Stimulated activated CD4-positive, alpha-beta T cell treated with anti-CD3 and anti-CD28 coated beads, Interleukin-1b, Interleukin-23, amount 100 ng/mL, for 24 hours (primary cell): ENCODE measurements at regions not wholly inside any gene's neighbourhood (a gene's known extent, or its start where the extent isn't known, plus 50 kb on each side); places are given as distances from the start of the nearest gene placed in this dataset.

ENCODE experiments used
- DNase-seq, 4 experiments: peaks; one replicate each; pipeline ENCODE4 v3.0.0-alpha.2; 2020; ENCODE audit warnings: low read depth in 4 of 4, low spot score in 1 of 4

DNA sequence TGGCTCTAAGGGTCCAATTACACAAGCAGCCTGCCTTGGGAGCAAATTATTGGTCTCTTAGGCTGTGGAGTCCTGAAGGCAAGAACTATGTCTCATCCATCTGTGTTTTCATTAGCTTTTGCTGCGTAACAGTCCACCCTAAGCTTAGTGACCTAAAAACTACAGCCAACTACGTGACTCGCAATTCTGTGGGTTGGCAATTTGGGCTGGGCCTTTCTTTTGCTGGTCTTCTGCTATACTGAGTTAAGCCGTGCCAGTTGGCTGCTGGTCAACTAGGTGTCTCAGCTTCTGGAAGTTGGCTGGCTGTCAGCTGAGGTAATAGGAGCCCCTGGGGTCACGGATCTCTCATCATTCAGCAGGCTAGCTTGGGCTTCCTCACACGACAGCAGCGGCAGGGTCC is 205.6 kb upstream of the S100G start:
- no peak for DNase-seq

DNA sequence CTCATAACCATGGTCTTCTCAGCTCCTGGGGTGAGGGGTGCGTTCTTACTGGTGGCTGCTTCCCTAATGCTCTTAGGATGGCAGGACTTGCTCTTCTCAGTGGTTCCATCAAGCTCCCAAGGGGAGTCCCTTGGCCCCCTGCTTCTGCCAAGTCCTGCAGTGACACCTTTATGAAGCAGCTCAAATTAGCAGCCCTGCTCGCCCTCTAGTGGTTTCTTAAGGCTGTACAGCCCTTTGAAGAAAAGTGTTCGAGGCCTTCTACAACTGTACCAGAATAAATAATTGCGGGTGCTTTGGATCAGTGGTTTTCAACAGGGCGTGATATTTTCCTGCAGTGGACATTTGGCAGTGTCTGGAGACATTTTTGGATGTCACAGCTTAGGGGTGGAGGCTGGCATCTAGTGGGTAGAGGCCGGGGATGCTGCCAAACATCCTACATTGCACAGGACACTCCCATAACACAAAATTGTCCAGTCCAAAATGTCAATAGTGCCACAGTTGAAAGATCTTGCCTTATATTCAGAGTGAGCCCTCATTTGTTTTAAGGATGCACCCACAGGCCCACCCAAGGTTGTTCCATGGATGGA is 204.7 kb upstream of the S100G start:
- peak in 3 of 4 experiments; percentile 2 to 13 (median 2) for DNase-seq

DNA sequence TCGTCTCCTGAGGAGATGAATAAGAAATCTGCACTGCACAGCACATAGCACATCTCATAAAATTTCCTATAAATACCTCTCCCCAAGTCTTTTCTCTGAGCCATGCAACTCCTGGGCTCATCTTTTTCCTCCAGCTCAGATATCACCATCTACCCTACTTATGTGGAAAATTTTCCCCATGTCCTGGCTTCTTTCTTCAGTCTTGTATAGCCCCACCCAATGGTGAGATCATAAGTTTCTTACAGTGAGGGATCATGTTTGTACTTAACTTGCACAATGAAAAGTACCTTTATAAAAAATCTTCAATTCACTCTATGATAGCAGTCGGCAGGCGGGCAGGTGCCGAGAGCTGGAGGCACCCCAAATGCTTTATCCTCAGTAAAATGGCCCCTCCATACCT is 198.6 kb upstream of the S100G start:
- no peak for DNase-seq

DNA sequence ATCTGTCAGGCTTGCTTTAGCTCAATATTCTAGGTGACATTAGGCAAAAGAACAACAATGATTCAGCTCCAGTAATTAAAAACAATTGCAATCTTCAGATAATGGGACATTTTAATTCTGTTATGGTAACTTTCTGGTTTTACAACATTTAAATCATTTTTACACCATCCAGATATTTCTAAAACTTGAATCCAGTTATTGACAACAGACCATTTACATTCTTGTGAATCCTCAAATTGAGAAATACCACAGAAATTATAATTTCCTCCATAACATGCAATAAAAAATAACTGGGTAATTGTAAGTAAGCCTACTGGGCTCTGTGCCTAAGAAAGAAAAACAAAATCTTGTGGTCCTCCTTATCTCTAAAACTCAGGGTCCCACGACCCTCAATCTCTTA is 195.0 kb upstream of the S100G start:
- no peak for DNase-seq

DNA sequence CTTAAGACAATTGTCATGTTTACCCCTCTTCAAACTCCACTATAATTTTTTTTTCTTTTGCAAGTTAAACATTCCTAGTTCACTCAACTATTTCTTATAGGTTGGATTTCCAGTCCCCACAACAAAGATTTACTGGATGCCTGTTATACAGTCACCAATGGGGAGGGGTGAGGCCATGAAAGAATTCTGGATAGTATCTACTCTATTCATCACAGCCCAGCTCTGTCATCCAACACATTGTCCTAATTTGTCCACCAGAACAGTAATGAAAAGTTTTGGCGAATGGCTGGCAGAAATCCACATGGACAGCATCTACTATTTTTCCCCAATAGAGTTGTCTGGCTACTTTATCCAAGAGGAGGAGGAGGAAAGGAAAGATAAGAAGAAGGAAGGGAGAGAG is 192.7 kb upstream of the S100G start:
- DNase-seq = no peak

DNA sequence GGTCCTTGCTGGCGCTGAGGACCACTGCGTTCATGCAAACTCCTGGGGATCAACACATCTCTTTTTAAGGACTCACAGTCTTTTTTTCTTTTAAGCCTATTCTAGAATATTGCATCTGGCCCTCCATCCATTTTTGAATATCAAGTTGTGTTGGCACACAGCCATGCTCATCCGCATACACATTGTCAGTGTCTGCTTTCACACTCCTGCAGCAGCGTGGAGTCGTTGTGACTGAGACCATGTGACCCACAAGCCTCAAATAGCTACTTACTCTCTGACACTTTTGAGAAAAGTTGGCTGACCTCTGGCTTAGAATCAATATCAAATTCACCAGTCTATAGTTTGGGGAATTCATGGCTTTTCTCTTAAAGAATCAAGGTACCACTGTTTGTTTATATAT is 191.8 kb upstream of the S100G start:
- DNase-seq = no peak

DNA sequence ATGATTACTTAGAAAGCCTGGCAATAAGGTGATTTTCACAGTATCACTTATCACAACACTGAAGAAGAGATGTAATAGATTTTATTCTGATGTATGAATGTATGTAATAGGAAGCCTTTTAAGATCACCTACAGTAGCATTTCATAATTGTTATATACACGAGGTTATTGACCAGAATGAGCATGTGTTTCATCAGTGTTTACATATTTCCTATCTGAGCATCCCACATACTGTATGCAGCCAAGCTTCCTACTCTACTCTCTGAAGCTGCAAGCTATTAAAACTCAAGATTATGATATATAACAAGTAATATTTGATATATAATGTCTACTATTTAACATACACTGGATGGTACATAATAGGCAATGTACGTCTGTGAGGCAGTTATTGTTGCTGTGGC is 190.9 kb upstream of the S100G start:
- no peak for DNase-seq

DNA sequence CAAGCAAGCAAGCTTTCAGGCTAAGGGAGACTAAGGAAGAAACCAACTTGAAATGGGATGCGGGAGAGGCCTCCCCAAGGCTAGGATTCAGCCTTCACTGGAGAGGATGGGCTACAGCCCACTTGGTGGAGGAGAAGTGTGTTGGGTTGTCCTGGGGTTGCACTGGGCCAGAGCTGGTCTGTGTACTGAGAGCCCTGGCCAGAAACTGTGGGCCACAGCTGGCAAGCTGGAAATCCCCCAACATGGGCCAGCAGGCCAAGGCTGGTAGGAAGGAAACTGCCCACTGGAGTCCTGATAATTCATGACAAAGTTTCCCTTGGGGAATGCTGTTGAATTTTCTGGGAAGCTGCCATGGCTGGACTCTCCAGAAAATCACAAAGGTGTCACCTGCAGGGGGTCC is 188.0 kb upstream of the S100G start:
- DNase-seq = no peak

DNA sequence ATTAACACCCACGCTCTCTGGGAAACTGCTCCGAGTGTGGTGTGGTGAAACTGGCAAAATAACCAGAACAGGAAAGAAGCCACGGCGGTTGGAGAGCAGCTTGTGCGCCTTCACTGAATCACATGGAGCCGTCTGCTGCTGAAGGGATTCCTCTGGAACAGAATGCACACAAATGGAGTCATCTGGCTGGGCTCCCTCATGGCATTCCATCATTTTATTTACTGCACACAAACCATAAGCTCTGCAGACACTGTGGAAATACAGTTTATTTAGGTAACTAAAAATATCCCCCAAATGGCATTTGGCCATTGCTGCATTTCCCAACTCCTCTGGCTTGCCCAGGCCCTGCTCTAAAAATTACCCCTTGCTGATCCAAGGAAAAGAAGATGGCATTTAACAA is 187.0 kb upstream of the S100G start:
- DNase-seq = no peak

DNA sequence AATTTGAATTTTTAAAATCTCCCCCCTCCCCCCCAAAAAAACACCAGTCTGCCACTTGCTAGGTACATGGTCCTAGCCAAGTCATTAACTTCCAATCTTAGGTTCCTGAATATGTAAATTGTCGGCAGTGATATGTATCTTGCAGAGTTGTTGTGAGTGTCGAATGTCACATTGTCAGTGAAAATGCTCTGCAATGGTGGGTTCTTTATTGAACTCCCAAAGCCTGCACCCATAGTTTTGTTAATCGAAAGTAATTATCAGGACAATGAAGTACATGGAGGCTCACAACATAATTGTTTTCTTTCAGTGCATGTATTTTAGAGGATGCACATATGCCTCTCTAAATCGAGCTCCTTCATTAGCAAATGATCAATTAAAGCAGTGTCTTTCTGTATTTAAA is 185.6 kb upstream of the S100G start:
- DNase-seq = no peak

DNA sequence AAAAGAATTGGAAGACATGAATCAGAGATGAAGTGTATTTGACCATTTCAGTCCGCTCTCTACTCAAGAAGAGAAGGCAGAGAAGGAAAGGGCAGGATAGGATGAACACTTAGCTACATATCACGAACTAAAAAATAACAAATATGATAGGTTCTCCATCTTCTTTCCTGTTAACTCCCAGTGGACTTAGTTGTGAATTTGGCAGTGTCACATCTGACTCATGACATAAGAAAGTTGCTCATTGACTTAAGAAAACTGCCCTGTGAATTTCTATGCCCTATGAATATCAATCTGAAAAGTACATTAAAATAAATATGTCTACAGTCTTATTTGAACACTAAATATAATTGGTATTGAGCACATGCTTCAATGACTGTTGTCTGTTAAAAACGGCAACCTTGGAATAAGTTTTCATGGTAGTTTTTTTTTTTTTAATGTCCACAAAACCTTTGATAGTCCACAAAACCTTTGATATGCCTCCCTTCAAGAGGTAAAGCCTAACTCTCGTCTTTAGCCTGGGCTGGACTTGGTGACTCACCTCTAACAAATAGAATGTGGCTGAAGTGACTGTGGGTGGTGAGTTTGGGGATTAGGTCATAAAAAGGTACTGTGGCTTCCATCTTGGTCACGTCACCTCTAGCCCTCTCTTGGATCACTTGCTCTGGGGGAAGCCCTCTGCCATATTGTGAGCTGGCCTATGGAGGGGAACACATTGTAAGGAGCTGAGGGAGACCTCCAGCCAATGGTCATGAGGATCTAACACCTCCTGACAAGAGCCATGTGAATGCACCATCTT is 184.7 kb upstream of the S100G start:
- DNase-seq = no peak

DNA sequence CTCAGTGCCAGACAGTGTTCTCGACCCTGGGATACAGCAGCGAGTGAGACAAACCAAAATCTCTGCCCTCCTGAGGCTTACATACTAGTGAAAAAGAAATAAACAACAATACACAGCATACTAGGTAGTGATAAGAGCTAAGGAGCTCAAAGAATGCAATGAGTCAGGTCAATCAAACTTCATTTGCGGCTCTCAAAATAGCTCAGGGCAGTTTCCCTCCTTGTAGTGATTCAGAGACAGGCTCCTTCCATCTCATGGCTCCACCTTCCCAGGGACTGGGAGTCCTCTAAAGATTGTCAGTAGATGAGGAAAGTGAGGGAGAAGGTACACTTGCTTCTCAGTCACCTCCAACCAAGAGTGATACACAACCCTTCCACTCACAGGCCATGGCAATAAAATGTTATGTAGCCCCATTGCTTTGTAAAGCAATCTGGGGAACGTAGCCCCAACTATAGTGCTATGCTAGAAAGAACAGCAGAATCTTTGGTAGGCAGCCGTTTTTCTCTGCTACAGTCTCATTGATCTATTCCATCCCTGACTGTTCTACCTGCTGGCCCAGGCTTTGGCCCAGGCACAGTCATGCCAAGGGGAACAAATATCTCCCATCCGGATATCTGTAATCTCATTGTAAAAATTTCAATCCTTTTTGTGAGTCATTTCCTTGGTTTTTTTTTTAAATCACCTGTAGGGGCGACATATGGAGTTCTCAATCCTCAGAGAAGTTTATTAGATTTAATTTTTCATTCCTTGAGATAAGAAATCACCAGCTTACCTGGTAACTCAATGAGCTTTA is 183.1 kb upstream of the S100G start:
- DNase-seq = no peak

DNA sequence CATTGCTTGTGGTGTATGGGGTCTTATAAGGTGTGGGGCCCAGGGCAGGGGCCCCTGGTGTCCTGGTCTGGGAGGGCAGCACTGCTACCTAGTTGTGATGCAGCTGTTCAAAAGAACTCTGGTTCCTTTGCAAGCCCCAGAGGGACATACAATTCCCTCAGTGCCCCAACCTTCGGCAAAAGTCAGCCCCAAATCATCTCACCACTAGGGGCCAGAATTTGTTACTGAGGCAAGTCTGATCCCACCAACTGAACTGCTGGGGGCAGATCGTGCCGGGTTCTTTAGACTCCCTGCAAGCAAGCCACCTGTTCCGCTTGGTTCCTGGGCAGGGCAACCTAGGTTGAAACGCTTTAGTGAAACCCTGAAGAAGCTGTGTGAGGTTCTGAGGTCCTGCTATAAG is 180.1 kb upstream of the S100G start:
- DNase-seq = no peak

DNA sequence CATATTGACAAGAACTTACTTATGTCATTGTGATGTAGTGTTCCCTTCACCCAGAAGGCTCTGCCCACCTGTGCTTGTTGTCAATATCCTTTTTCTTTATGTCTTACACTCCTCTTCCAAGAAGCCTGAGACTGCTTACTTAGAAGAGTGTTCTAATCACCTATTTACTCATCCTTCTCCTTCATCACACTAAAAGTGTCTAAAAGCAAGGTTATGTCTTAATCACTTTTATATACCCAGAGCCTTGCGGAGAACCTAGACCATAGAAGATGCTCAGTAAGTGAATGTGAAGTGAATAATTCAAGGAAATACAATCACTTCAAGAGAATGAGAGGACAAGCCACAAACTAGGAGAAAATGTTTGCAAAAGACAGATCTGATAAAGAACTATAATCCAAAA is 177.6 kb upstream of the S100G start:
- no peak for DNase-seq

DNA sequence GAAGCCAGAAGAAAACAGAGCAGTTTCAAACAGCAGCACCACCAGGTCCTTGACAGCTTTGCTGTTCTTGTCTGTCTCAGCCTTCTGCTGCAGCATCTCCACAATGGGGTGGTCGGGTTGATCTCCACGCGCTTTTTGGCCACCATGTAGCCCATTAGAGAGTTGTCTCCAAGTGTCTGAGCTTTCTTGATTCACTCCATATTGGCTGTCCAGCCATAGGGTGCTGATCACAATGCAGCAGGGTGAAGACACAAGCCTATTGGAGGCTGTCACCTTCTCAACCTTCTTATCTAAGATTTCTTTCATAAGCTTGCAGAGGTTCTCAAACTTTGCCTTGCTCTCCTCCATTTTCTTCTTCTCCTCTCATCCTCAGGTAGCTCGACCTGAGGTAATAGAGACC is 175.4 kb upstream of the S100G start:
- DNase-seq = no peak

DNA sequence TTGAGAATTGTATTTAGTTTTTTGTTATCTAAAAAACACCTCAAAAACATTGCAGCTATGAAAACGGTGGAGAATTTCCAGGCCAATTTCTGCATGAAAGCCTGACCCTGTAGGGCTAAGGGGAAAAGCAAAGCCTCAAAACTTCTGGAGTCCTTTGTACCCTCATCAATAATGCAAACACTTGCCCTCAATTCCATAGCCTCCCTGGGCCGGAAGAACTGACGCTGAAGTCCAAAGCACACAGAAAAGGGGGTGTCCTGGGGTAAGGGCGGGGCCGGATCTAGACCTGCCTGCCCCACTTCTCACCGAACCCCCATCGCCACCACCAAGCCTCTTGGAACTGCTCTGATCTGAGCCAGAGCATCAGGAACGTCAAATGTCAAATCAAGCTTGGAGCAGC is 173.9 kb upstream of the S100G start:
- DNase-seq = no peak

DNA sequence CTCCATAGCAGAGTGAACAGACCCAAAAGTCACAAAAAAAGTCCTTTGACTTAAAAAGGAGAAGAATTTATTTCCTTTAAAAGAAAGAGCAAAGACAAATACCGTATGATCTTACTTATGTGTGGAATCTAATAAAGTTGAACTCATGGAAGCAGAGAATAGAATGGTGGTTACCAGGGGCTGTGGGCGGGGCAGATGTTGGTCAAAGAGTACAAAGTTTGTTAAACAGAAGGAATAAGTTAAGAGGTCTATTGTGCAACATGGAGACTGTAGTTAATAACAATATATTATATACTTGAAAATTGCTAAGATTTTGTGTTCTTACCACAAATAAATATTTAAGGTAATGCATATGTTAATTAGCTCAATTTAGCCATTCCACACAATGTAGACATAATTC is 173.3 kb upstream of the S100G start:
- no peak for DNase-seq

DNA sequence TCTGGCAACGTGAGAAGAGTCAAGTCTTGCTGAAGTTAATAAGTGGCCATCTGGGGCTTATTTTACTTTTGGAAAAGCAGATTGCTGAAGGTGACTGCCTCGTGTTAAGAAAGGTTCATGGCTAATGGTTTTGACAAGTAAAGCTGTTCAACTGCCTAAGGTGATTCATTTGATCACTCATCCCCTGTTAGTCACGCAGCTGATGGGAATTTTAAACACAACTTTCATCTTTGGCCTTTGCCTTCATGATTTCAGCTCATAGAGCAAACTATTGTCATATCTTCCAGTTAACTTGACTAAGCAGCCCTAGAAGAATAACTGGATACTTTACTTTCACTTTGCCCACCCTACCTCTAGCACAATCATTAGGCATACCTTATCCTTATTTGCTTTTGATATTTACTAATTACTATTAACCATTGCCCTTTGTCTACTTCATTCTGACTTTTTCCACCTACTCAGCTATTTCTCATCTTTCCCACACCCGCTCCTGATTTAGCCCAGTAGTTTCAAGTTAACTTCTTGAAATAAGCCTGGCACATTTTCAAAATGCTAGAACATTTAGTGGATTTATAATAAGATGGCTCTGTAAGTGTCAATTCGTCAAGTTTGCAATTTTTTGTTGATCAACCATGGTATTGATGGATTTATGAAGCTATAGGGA is 170.6 kb upstream of the S100G start:
- no peak for DNase-seq

DNA sequence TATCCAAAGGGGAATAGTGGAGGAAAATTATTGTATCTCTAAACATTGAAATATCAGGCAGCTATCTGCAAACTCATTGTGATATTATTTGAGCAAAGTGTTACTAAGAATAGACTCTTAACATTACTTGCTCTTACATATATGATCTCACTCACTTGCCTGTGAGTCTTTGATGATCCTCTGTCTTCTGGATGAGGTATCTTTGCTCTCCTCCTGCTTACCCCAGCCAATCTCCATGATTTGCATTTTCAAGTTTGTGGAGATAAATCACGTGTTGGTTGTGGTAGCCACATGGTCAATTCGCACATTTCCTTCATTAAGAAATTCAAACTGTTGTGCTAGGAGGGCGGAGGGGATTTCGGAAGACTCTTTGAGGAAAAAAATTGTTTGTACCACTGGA is 169.9 kb upstream of the S100G start:
- no peak for DNase-seq

DNA sequence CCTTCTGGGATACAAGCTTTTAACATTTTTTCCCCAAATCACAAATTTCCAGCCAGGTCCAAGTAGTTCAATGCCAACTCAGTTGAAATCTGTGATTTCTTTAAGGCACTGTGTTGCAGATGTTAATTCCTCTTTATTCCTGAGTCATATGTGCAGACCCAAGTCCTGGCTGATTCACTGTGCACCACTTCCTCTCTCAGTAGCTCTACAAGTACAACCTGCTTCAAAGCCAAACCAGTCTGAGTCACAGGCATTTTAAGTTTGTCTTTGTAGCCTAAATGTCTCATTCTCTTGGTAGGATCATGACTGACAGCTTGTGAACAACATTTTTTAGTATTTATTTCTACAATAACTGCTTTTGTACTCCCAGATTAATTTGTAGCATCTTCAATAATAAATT is 165.6 kb upstream of the S100G start:
- DNase-seq = peak in 2 of 4 experiments; percentile 1 to 12

DNA sequence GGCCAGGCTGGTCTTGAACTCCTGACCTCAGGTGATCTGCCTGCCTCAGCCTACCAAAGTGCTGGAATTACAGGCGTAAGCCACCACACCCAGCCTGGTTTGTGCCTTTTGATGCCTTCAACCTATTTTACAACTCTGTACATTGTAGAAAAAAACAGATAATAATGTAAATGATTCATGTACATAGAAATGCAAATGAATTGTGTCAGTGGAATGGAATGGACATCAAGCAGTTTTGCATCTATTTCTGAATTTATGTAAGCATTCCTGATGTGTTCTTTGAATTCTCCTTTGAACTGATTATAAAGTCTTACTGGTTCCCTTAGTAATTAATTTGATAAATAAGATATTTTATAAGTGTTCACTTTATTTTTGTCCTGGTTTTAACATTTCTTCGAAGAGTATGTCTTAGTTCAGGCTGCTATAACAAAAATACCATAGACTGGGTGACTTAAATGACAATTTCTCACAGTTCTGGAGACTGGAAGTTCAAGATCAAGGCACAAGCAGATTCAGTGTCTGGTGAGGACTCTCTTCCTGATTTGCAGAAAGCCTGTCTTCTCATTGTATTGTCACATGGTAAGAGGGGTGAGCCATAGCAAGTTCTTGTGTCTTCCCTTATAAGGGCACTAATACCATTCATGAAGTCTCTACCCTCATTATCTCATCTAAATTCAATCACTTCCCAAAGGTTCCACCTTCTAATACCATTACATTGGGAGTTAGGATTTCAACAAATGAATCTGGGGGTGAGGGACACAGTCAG is 162.2 kb upstream of the S100G start:
- DNase-seq = no peak
